HCT116 (cell line): ENCODE measurements at regions not wholly inside any gene's neighbourhood (a gene's known extent, or its start where the extent isn't known, plus 50 kb on each side); places are given as distances from the start of the nearest gene placed in this dataset.

Source experiments
- ATAC-seq: fragments of 200-7000 bp; cut with Tn5 transposase; 2 replicates; pipeline ENCODE4 v1.9.1; 2020; ENCODE audit warnings: mild to moderate bottlenecking, moderate library complexity
- BruUV-seq: library from RNA; stranded (reverse); fragments of 400-500 nt; replicated peaks from 2 replicates; lab custom pipeline; 2021; lab: Mats Ljungman, UMichigan
- CTCF ChIA-PET: fragments of 300-600 bp; sonication (Branson Sonifier 250); formaldehyde crosslinking; loops from one replicate; lab custom pipeline; 2021; ENCODE audit warnings: antibody characterized with exemption; lab: Charles Lee
- POLR2A ChIA-PET: fragments of 300-600, 350-600 bp; sonication (Branson Sonifier 250); formaldehyde crosslinking; loops from one replicate; lab custom pipeline; 2021; ENCODE audit warnings: antibody characterized with exemption; lab: Charles Lee
- RAD21 ChIA-PET, 2 experiments: fragments of 300-600 bp; sonication (Branson Sonifier 250); formaldehyde crosslinking; loops; one replicate each; lab custom pipeline; 2023; ENCODE audit warnings: low total read pairs in 2 of 2; ENCODE audit not compliant: uncharacterized antibody in 2 of 2, unreplicated experiment in 2 of 2, low non-redundant PET in 1 of 2; lab: Charles Lee
- DNase-seq: peaks from one replicate; pipeline ENCODE4 v3.0.0-alpha.2; 2010; ENCODE audit warnings: low read depth, low spot score
- H2AFZ ChIP-seq: fragments of 200-600 bp; shearing (Covaris generic), sonication (generic); 2 replicates; pipeline ENCODE4 v1.6.1; 2017; ENCODE audit warnings: low read depth, mixed run types, mixed read lengths, antibody characterized with exemption, low read length; ENCODE audit not compliant: poor library complexity, severe bottlenecking
- H3K27ac ChIP-seq: 2 replicates; pipeline ENCODE4 v1.5.1; 2012; ENCODE audit warnings: low read depth, low read length
- H3K27me3 ChIP-seq: fragments of 200-600 bp; sonication (generic); 2 replicates; pipeline ENCODE4 v1.6.1; 2016; ENCODE audit warnings: mixed run types, low read length, mixed read lengths; ENCODE audit not compliant: insufficient read depth
- H3K36me3 ChIP-seq, 2 experiments: fragments of 200-500 bp in 1 of 2; fragments of 200-600 bp in 1 of 2; sonication (Bioruptor generic) in 1 of 2; sonication (generic) in 1 of 2; 2 replicates each; pipeline versions ENCODE4 v1.5.1 to v1.6.1; 2014 to 2016; ENCODE audit warnings: low read length in 2 of 2, inconsistent platforms in 1 of 2, mixed read lengths in 1 of 2, mixed run types in 1 of 2; ENCODE audit not compliant: insufficient read depth in 2 of 2, control insufficient read depth in 1 of 2
- H3K4me1 ChIP-seq, 2 experiments: fragments of 200-600 bp in 1 of 2; sonication (generic) in 1 of 2; 2 replicates each; pipeline versions ENCODE4 v1.5.1 to v1.6.1; 2012 to 2017; ENCODE audit warnings: low read length in 2 of 2, inconsistent platforms in 1 of 2, mild to moderate bottlenecking in 1 of 2, mixed read lengths in 1 of 2, mixed run types in 1 of 2, moderate library complexity in 1 of 2; ENCODE audit not compliant: insufficient read depth in 2 of 2, control insufficient read depth in 1 of 2
- H3K4me2 ChIP-seq: fragments of 200-600 bp; sonication (generic); 2 replicates; pipeline ENCODE4 v1.6.1; 2017; ENCODE audit warnings: mixed run types, low read length, mixed read lengths
- H3K4me3 ChIP-seq, 2 experiments: fragments of 200-600 bp in 1 of 2; sonication (generic) in 1 of 2; replicated peaks in 1 of 2; 2 replicates each; pipeline ENCODE4 v1.5.1; 2011 to 2016; ENCODE audit warnings: low read length in 2 of 2, control low read depth in 1 of 2, low read depth in 1 of 2, mild to moderate bottlenecking in 1 of 2, mixed read lengths in 1 of 2, mixed run types in 1 of 2
- H3K79me2 ChIP-seq: fragments of 200-600 bp; sonication (generic); 2 replicates; pipeline ENCODE4 v1.6.1; 2017; ENCODE audit warnings: mild to moderate bottlenecking, mixed run types, low read length, moderate library complexity, mixed read lengths; ENCODE audit not compliant: insufficient read depth
- H3K9ac ChIP-seq: fragments of 200-600 bp; sonication (generic); 2 replicates; pipeline ENCODE4 v1.6.1; 2016; ENCODE audit warnings: low read length, mixed read lengths
- H3K9me2 ChIP-seq: fragments of 200-600 bp; sonication (generic), shearing (Covaris generic); 2 replicates; pipeline ENCODE4 v1.6.1; 2017; ENCODE audit warnings: mixed run types, mild to moderate bottlenecking, moderate library complexity; ENCODE audit not compliant: insufficient read depth
- H3K9me3 ChIP-seq, 2 experiments: fragments of 200-500 bp in 1 of 2; fragments of 200-600 bp in 1 of 2; sonication (Bioruptor generic) in 1 of 2; sonication (generic) in 1 of 2; 2 replicates each; pipeline ENCODE4 v1.6.1; 2014 to 2017; ENCODE audit warnings: low read length in 2 of 2, mixed read lengths in 2 of 2, inconsistent platforms in 1 of 2, low read depth in 1 of 2, mild to moderate bottlenecking in 1 of 2, mixed run types in 1 of 2, moderate library complexity in 1 of 2; ENCODE audit not compliant: control insufficient read depth in 1 of 2, insufficient read depth in 1 of 2
- H4K20me1 ChIP-seq: fragments of 200-600 bp; sonication (generic), shearing (Covaris generic); 2 replicates; pipeline ENCODE4 v1.6.1; 2017; ENCODE audit warnings: mixed run types, mild to moderate bottlenecking, moderate library complexity; ENCODE audit not compliant: insufficient read depth
- SIN3A ChIP-seq: IDR thresholded peaks from 2 replicates; pipeline ENCODE4 v1.6.1; 2012; ENCODE audit warnings: low read depth
- SRF ChIP-seq: IDR thresholded peaks from 2 replicates; pipeline ENCODE4 v1.6.1; 2012; ENCODE audit warnings: low read depth
- YY1 ChIP-seq: IDR thresholded peaks from 2 replicates; pipeline ENCODE4 v1.6.1; 2011; ENCODE audit warnings: low read length, low read depth, moderate library complexity, mild to moderate bottlenecking; ENCODE audit not compliant: insufficient replicate concordance; ENCODE audit errors: extremely low read depth
- intact Hi-C: fragments of 100-400 bp; cut with micrococcal nuclease; formaldehyde crosslinking; loops from 2 replicates; pipeline ENCODE4 v1.10.0; 2022
- TF ChIP-seq, protein P1 (sequence below), 3 experiments: fragments of 200-600 bp in 1 of 3; sonication (generic) in 1 of 3; IDR thresholded peaks in 2 of 3; conservative IDR thresholded peaks in 1 of 3; 2 replicates each; pipeline ENCODE4 v1.5.1; 2012 to 2017; ENCODE audit warnings: low read depth in 2 of 3, low read length in 2 of 3, antibody characterized with exemption in 1 of 3, borderline replicate concordance in 1 of 3, control low read depth in 1 of 3, mild to moderate bottlenecking in 1 of 3, mixed read lengths in 1 of 3, mixed run types in 1 of 3, moderate library complexity in 1 of 3; ENCODE audit not compliant: insufficient read depth in 1 of 3
- TF ChIP-seq, protein P2 (sequence below): IDR thresholded peaks from 2 replicates; pipeline ENCODE4 v1.6.1; 2012; ENCODE audit warnings: low read depth

DNA sequence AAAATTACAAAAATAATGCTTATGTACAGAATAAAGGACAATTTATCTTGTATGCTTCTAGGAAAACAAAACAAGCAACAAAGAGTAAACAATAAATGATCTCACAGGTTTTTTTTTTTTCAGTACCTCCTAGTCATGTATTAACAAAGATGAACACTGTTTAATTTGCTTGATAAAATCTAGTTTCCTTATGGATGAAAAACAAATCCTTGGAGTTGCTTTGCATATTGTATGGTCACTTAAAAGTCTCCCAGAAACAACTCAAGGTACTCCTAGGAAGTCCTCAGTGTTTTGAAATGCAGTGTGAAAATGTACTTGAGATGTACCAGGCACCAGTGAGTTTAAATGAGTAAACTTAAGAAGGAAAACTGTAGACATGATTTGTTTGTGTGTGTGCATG lies 686.0 kb upstream of the BRINP3 start:
- Histone ChIP-seq H3K4me3 (no peak overlapping the region), H3K27ac (no peak overlapping the region), H3K9me3 (0 out of 4 replicates have a peak, but pooled peaks cover 0 to 2% of the 10 kb centered on the region in 2 experiments), H3K9me2 (no peaks in the 10 kb centered on the region), H4K20me1 (no peaks in the 10 kb centered on the region), H3K9ac (no peak overlapping the region), H3K27me3 (no peaks in the 10 kb centered on the region), H3K4me2 (no peak overlapping the region), H3K4me1 (no peaks in the 10 kb centered on the region), H2AFZ (peak overlapping the region; percentile 15), H3K79me2 (no peaks in the 10 kb centered on the region), H3K36me3 (no peaks in the 10 kb centered on the region)
- ChIA-PET POLR2A (no interaction called here), RAD21 (no interaction called here), CTCF (no interaction called here)
- TF ChIP-seq SIN3A (no peak), SRF (no peak), YY1 (no peak)
- TF ChIP-seq, protein P1, sequence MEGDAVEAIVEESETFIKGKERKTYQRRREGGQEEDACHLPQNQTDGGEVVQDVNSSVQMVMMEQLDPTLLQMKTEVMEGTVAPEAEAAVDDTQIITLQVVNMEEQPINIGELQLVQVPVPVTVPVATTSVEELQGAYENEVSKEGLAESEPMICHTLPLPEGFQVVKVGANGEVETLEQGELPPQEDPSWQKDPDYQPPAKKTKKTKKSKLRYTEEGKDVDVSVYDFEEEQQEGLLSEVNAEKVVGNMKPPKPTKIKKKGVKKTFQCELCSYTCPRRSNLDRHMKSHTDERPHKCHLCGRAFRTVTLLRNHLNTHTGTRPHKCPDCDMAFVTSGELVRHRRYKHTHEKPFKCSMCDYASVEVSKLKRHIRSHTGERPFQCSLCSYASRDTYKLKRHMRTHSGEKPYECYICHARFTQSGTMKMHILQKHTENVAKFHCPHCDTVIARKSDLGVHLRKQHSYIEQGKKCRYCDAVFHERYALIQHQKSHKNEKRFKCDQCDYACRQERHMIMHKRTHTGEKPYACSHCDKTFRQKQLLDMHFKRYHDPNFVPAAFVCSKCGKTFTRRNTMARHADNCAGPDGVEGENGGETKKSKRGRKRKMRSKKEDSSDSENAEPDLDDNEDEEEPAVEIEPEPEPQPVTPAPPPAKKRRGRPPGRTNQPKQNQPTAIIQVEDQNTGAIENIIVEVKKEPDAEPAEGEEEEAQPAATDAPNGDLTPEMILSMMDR (IDR thresholded peaks at IDR 0.05 in 2 of 3, conservative IDR thresholded peaks at IDR 0.05 in 1 of 3; ENCODE audit: borderline replicate concordance in 1 of 3, insufficient read depth in 1 of 3, low read depth in 2 of 3, low read length in 2 of 3): no peak
- intact Hi-C loops: no loop called here
- BruUV-seq: no TSS peak
- ATAC-seq (no peak), DNase-seq (no peak)

DNA sequence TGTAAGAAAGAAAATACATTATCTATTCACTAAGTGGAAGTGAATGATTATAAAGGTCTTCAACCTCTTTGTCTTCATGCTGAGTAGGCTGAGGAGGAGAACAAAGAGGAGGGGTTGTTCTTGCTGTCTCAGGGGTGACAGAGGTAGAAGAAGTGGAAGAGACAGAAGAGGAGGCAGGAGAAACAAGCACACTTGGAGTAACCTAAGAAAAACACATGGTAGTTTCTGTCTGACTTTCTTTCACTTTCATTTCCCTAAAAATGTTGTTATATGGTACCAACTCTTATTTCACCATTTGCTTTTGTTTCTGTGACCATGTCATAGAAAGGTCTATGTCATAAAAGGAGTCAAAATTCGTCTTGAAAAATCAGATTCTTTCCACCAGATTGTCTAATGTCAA lies 696.6 kb upstream of the BRINP3 start:
- no peak for ATAC-seq
- Histone ChIP-seq H3K4me1 (no peaks in the 10 kb centered on the region), H2AFZ (no peak overlapping the region), H3K9ac (no peak overlapping the region), H3K9me3 (no peaks in the 10 kb centered on the region), H3K4me2 (no peak overlapping the region), H3K36me3 (no peaks in the 10 kb centered on the region), H3K27ac (no peak overlapping the region), H3K79me2 (no peaks in the 10 kb centered on the region), H3K27me3 (no peaks in the 10 kb centered on the region), H4K20me1 (no peaks in the 10 kb centered on the region), H3K9me2 (no peaks in the 10 kb centered on the region), H3K4me3 (no peak overlapping the region)
- ChIA-PET RAD21 (no interaction called here), POLR2A (no interaction called here), CTCF (no interaction called here)
- no peak for DNase-seq
- TF ChIP-seq, protein P2, sequence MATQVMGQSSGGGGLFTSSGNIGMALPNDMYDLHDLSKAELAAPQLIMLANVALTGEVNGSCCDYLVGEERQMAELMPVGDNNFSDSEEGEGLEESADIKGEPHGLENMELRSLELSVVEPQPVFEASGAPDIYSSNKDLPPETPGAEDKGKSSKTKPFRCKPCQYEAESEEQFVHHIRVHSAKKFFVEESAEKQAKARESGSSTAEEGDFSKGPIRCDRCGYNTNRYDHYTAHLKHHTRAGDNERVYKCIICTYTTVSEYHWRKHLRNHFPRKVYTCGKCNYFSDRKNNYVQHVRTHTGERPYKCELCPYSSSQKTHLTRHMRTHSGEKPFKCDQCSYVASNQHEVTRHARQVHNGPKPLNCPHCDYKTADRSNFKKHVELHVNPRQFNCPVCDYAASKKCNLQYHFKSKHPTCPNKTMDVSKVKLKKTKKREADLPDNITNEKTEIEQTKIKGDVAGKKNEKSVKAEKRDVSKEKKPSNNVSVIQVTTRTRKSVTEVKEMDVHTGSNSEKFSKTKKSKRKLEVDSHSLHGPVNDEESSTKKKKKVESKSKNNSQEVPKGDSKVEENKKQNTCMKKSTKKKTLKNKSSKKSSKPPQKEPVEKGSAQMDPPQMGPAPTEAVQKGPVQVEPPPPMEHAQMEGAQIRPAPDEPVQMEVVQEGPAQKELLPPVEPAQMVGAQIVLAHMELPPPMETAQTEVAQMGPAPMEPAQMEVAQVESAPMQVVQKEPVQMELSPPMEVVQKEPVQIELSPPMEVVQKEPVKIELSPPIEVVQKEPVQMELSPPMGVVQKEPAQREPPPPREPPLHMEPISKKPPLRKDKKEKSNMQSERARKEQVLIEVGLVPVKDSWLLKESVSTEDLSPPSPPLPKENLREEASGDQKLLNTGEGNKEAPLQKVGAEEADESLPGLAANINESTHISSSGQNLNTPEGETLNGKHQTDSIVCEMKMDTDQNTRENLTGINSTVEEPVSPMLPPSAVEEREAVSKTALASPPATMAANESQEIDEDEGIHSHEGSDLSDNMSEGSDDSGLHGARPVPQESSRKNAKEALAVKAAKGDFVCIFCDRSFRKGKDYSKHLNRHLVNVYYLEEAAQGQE: no peak
- TF ChIP-seq SIN3A: no peak
- BruUV-seq: no TSS peak
- intact Hi-C loops: no loop called here
